ENCODE measurements at regions not wholly inside any gene's neighbourhood (a gene's known extent, or its start where the extent isn't known, plus 50 kb on each side); places are given as distances from the start of the nearest gene placed in this dataset.

- TF ChIP-seq CEBPB (IDR thresholded peaks at IDR 0.05): no peak
- no peak for TF ChIP-seq FOXM1 (IDR thresholded peaks at IDR 0.05; ENCODE audit: borderline replicate concordance, low read depth)
- TF ChIP-seq EP300 (IDR thresholded peaks at IDR 0.05; ENCODE audit: borderline replicate concordance): no peak
Observed at GRCh38 chr7:80309971-80310549, 175.4 kb downstream of the GNAI1 start.

- no peak for TF ChIP-seq YY1 (IDR thresholded peaks at IDR 0.05; ENCODE audit: low read depth)
- TF ChIP-seq TCF12 (IDR thresholded peaks at IDR 0.05; ENCODE audit: low read depth): no peak
- TF ChIP-seq CEBPB (IDR thresholded peaks at IDR 0.05): no peak
- no peak for TF ChIP-seq EGR1 (IDR thresholded peaks at IDR 0.05)
- TF ChIP-seq NFIC (IDR thresholded peaks at IDR 0.05): no peak
- TF ChIP-seq TAF1 (IDR thresholded peaks at IDR 0.05; ENCODE audit: low read depth): no peak
- TF ChIP-seq CREB1 (IDR thresholded peaks at IDR 0.05; ENCODE audit: low read depth): no peak
Observed at GRCh38 chr7:80309377-80309776, 174.7 kb downstream of the GNAI1 start.

GRCh38 chr7:80307227-80307856 is 172.7 kb downstream of the GNAI1 start:
- TF ChIP-seq CEBPB (IDR thresholded peaks at IDR 0.05) (no peak), TAF1 (IDR thresholded peaks at IDR 0.05; ENCODE audit: low read depth) (no peak)

- no peak for TF ChIP-seq EP300 (IDR thresholded peaks at IDR 0.05; ENCODE audit: borderline replicate concordance)
Observed at GRCh38 chr7:80303315-80303714, 168.7 kb downstream of the GNAI1 start.

GRCh38 chr7:80302636-80303035 is 168.0 kb downstream of the GNAI1 start:
- TF ChIP-seq CREB1 (IDR thresholded peaks at IDR 0.05; ENCODE audit: low read depth): no peak
- no peak for TF ChIP-seq ZBTB7A (IDR thresholded peaks at IDR 0.05; ENCODE audit: low read depth)
- no peak for TF ChIP-seq RAD21 (IDR thresholded peaks at IDR 0.05; ENCODE audit: low read depth)
- no peak for TF ChIP-seq YY1 (IDR thresholded peaks at IDR 0.05; ENCODE audit: low read depth)
- no peak for TF ChIP-seq TCF12 (IDR thresholded peaks at IDR 0.05; ENCODE audit: low read depth)

GRCh38 chr7:80302078-80302477 is 167.4 kb downstream of the GNAI1 start:
- TF ChIP-seq TAF1 (IDR thresholded peaks at IDR 0.05; ENCODE audit: low read depth) (no peak), CEBPB (IDR thresholded peaks at IDR 0.05) (no peak)

GRCh38 chr7:80298201-80298600 is 163.6 kb downstream of the GNAI1 start:
- no peak for TF ChIP-seq CREB1 (IDR thresholded peaks at IDR 0.05; ENCODE audit: low read depth)
- TF ChIP-seq EP300 (IDR thresholded peaks at IDR 0.05; ENCODE audit: borderline replicate concordance): no peak
- no peak for TF ChIP-seq MAX (IDR thresholded peaks at IDR 0.05)
- TF ChIP-seq REST (IDR thresholded peaks at IDR 0.05; ENCODE audit: low read depth): no peak
- TF ChIP-seq YY1 (IDR thresholded peaks at IDR 0.05; ENCODE audit: low read depth): no peak
- TF ChIP-seq RAD21 (IDR thresholded peaks at IDR 0.05; ENCODE audit: low read depth): no peak
- no peak for TF ChIP-seq EGR1 (IDR thresholded peaks at IDR 0.05)
- TF ChIP-seq USF1 (IDR thresholded peaks at IDR 0.05): no peak
- TF ChIP-seq TAF1 (IDR thresholded peaks at IDR 0.05; ENCODE audit: low read depth): no peak
- no peak for TF ChIP-seq TCF12 (IDR thresholded peaks at IDR 0.05; ENCODE audit: low read depth)
- TF ChIP-seq FOXM1 (IDR thresholded peaks at IDR 0.05; ENCODE audit: borderline replicate concordance, low read depth): no peak
- TF ChIP-seq ZBTB7A (IDR thresholded peaks at IDR 0.05; ENCODE audit: low read depth): no peak
- TF ChIP-seq TEAD4 (IDR thresholded peaks at IDR 0.05): no peak
- no peak for TF ChIP-seq CEBPB (IDR thresholded peaks at IDR 0.05)
- TF ChIP-seq NFIC (IDR thresholded peaks at IDR 0.05): no peak

GRCh38 chr7:80294346-80294745 is 159.7 kb downstream of the GNAI1 start:
- no peak for TF ChIP-seq CREB1 (IDR thresholded peaks at IDR 0.05; ENCODE audit: low read depth)
- TF ChIP-seq TAF1 (IDR thresholded peaks at IDR 0.05; ENCODE audit: low read depth): no peak
- TF ChIP-seq ZBTB7A (IDR thresholded peaks at IDR 0.05; ENCODE audit: low read depth): no peak
- no peak for TF ChIP-seq MAX (IDR thresholded peaks at IDR 0.05)
- no peak for TF ChIP-seq RAD21 (IDR thresholded peaks at IDR 0.05; ENCODE audit: low read depth)
- no peak for TF ChIP-seq EP300 (IDR thresholded peaks at IDR 0.05; ENCODE audit: borderline replicate concordance)
- TF ChIP-seq CEBPB (IDR thresholded peaks at IDR 0.05): no peak
- TF ChIP-seq USF1 (IDR thresholded peaks at IDR 0.05): no peak
- TF ChIP-seq TCF12 (IDR thresholded peaks at IDR 0.05; ENCODE audit: low read depth): no peak
- no peak for TF ChIP-seq REST (IDR thresholded peaks at IDR 0.05; ENCODE audit: low read depth)
- no peak for TF ChIP-seq NFIC (IDR thresholded peaks at IDR 0.05)
- no peak for TF ChIP-seq TEAD4 (IDR thresholded peaks at IDR 0.05)
- TF ChIP-seq EGR1 (IDR thresholded peaks at IDR 0.05): no peak
- TF ChIP-seq YY1 (IDR thresholded peaks at IDR 0.05; ENCODE audit: low read depth): no peak
- no peak for TF ChIP-seq FOXM1 (IDR thresholded peaks at IDR 0.05; ENCODE audit: borderline replicate concordance, low read depth)
